Adrenal gland (tissue), 9 donors: ENCODE measurements at regions not wholly inside any gene's neighbourhood (a gene's known extent, or its start where the extent isn't known, plus 50 kb on each side); places are given as distances from the start of the nearest gene placed in this dataset.
A peak's percentile ranks its signal among the peaks of the same experiment; 100 is the strongest.

Experiments used
- DNase-seq, 7 donors: peaks; one replicate each; pipeline ENCODE4 v3.0.0-alpha.2; 2019 to 2020
- H3K27ac ChIP-seq, 5 donors: fragments of 200-600 bp; sonication (generic) in 4 of 5; 1 replicate in 3 of 5; 2 replicates in 2 of 5; pipeline versions ENCODE4 v1.5.1 to v1.8.0; 2016 to 2020; ENCODE audit warnings: mild to moderate bottlenecking in 1 of 5
- H3K27me3 ChIP-seq: fragments of 200-600 bp; 2 replicates; pipeline ENCODE4 v1.8.0; 2021
- H3K36me3 ChIP-seq, 2 donors: fragments of 200-600 bp; replicated peaks in 1 of 2; 1 replicate in 1 of 2; 2 replicates in 1 of 2; pipeline versions ENCODE4 v1.5.1 to v1.8.0; 2018 to 2022
- H3K4me1 ChIP-seq, 2 donors: fragments of 200-600 bp; replicated peaks in 1 of 2; 1 replicate in 1 of 2; 2 replicates in 1 of 2; pipeline versions ENCODE4 v1.5.1 to v1.8.0; 2018 to 2021
- H3K4me3 ChIP-seq, 4 donors: fragments of 200-600 bp; sonication (generic) in 3 of 4; one replicate each; pipeline ENCODE4 v1.5.1; 2016 to 2018
- H3K9me3 ChIP-seq, 3 donors: fragments of 200-600 bp; sonication (generic) in 1 of 3; replicated peaks in 1 of 3; 1 replicate in 2 of 3; 2 replicates in 1 of 3; pipeline versions ENCODE4 v1.5.1 to v1.8.0; 2016 to 2021
- CTCF ChIP-seq, 6 experiments: fragments of 450-650 bp in 4 of 6; fragments of 200-600 bp in 2 of 6; sonication (generic) in 1 of 6; IDR thresholded peaks; 1 replicate in 5 of 6; 2 replicates in 1 of 6; pipeline versions ENCODE4 v1.5.1 to v1.8.0; 2016 to 2021; ENCODE audit warnings: antibody characterized with exemption in 6 of 6, mild to moderate bottlenecking in 2 of 6, moderate library complexity in 1 of 6
- POLR2A ChIP-seq, 2 donors: fragments of 450-650 bp; IDR thresholded peaks; one replicate each; pipeline ENCODE4 v1.6.1; 2017; ENCODE audit warnings: antibody characterized with exemption in 2 of 2, mild to moderate bottlenecking in 2 of 2, moderate library complexity in 1 of 2
- WGBS, 4 donors: extraction: QIAGEN DNeasy Blood & Tissue Kit in 2 of 4; methylation state at CpG; one replicate each; pipeline versions ENCODE4 v1.1.5 to v1.1.7; 2013 to 2017; 5-methylcytosine and 5-hydroxymethylcytosine counted together
- intact Hi-C, 2 donors: fragments of 100-400 bp; cut with DNase I; formaldehyde crosslinking; loops; one replicate each; pipeline versions ENCODE4 v1.14.1 to v1.15.0; 2022 to 2023
- donor health status: healthy with polysubstance abuse.
- donor health status: Bipolar disorder and iron deficiency.
- donor health status: DM: yes; HTN: yes; CAD: no.
- donor health status: DM: no; HTN: no; CAD: no.
- donor health status: DM: no; HTN: no; CAD: no.

DNA sequence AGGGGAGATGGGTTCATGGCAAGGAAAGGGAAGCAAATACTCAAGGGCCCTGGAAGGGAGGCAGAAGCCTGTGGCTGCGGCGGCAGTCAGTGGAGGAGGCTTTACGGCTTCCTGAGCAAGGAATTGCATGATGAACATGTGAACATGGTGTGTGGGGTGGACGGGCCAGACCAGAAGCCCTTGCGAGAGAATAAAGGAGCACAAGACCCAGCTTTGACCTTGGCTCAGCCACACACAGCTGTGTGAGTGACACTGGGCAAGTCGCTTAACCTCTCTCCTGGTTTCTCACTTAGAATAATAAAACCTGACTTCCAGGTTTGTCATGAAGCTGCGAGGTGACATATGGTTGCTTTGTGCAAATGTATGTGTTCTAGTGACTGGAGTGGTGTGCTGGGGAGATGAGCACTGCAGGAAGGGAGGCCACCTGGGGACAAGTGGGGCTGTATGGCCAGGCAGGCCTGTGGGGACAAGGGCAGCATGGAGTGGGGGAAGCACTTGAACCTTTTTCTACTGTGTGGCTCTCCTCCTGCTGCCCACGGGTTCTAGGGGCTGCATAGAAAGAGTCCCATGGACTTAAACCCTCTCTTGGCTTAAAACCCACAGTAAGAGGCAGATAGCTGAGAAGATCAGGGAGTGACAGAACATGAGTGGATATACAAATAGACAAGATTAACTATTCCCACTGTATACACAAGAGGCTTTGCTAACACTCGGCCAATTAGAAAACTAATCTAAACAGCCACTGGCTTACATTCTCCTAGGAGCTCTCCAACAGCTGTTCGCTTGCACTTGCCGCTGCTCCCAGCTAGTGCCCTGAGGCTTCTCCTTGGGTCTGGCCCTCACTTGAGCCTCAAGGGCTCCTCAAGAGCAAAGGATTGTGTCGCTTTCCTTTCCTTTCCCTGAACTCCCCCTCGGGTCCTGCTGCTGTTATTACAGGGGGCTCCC lies 67.3 kb upstream of the CDON start:
- H3K27ac ChIP-seq, result no peak overlapping the region
- intact Hi-C loops, result no loop called here
- no peaks in the 10 kb centered on the region for H3K27me3 ChIP-seq
- H3K4me1 ChIP-seq, result peaks cover 0 to 14% of the 10 kb centered on the region in 2 donors
- no peak for TF ChIP-seq POLR2A (IDR thresholded peaks at IDR 0.05)
- no peak for TF ChIP-seq CTCF (IDR thresholded peaks at IDR 0.05)
- no peaks in the 10 kb centered on the region for H3K36me3 ChIP-seq
- no peak overlapping the region for H3K4me3 ChIP-seq
- 72 to 77% (median 75%) methylated on average over 13 of the region's 13 CpGs for WGBS, 4 donors
- no peak for DNase-seq
- H3K9me3 ChIP-seq, result no peaks in the 10 kb centered on the region

- H3K36me3 ChIP-seq, result no peaks in the 10 kb centered on the region
- DNase-seq, result peak in 5 of 7 donors; percentile 49 to 76 (median 67)
- peaks cover 0 to 27% of the 10 kb centered on the region in 2 donors for H3K4me1 ChIP-seq
- peak overlapping the region in 1 of 5 donors; percentile 40 for H3K27ac ChIP-seq
- no peaks in the 10 kb centered on the region for H3K9me3 ChIP-seq
- no peaks in the 10 kb centered on the region for H3K27me3 ChIP-seq
- H3K4me3 ChIP-seq, result no peak overlapping the region
- 12 to 27% (median 13%) methylated on average over 5 to 6 of the region's 6 CpGs for WGBS, 4 donors
- TF ChIP-seq CTCF (IDR thresholded peaks at IDR 0.05) (no peak), POLR2A (IDR thresholded peaks at IDR 0.05) (no peak)
- intact Hi-C loops, result no loop called here
Observed at GRCh38 chr11:126127898-126128297, 65.2 kb upstream of the CDON start.

GRCh38 chr11:126127284-126127845 lies 64.7 kb upstream of the CDON start:
- H3K27ac ChIP-seq, result peak overlapping the region in 1 of 5 donors; percentile 40
- TF ChIP-seq CTCF (IDR thresholded peaks at IDR 0.05), result no peak
- TF ChIP-seq POLR2A (IDR thresholded peaks at IDR 0.05), result no peak
- no peaks in the 10 kb centered on the region for H3K9me3 ChIP-seq
- H3K36me3 ChIP-seq, result no peaks in the 10 kb centered on the region
- H3K4me3 ChIP-seq, result no peak overlapping the region
- intact Hi-C loops, result no loop called here
- 80 to 88% (median 83%) methylated on average over 5 to 7 of the region's 7 CpGs for WGBS, 4 donors
- no peaks in the 10 kb centered on the region for H3K27me3 ChIP-seq
- peaks cover 0 to 27% of the 10 kb centered on the region in 2 donors for H3K4me1 ChIP-seq
- no peak for DNase-seq

DNA sequence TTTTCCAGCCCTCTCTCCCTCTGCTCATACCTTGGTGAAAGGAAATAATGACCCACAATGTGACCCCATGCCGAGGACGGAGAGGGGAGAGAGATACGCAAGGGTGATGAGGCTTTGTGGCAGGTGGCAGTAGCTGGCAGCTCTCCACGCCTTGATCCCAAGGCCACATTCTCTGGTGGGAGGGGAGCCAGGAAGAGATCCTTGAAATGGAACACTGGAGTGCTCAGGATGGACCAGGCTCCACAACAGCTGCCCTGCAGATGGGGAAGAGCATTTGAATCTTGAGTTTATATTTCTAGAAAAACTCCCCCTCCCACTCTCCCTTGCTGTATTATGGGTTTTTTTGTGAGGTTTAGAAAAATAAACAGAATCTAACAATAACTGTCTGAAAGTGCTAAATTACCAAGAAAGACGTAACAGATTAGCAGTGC lies 61.6 kb upstream of the CDON start:
- Histone ChIP-seq H3K9me3 (no peaks in the 10 kb centered on the region), H3K27me3 (no peaks in the 10 kb centered on the region), H3K36me3 (no peaks in the 10 kb centered on the region), H3K4me3 (no peak overlapping the region), H3K27ac (no peak overlapping the region), H3K4me1 (peaks cover 0 to 21% of the 10 kb centered on the region in 2 donors)
- 40 to 44% (median 42%) methylated on average over 5 of the region's 5 CpGs for WGBS, 4 donors
- TF ChIP-seq POLR2A (IDR thresholded peaks at IDR 0.05) (no peak), CTCF (IDR thresholded peaks at IDR 0.05) (no peak)
- peak in 3 of 7 donors; percentile 33 to 58 (median 37) for DNase-seq
- intact Hi-C loops, result no loop called here
